UCSD-AML1 (cell line): ENCODE measurements at regions not wholly inside any gene's neighbourhood (a gene's known extent, or its start where the extent isn't known, plus 50 kb on each side); places are given as distances from the start of the nearest gene placed in this dataset.

Experiments used
- DNase-seq: peaks from one replicate; lab custom pipeline; 2025; ENCODE audit not compliant: unreplicated experiment; lab: John Stamatoyannopoulos, UW

GRCh38 chr15:93662162-93662885, 569.0 kb upstream of the MCTP2 start:
- DNase-seq = no peak

- no peak for DNase-seq
These were observed 569.2 kb upstream of the RGMA start for GRCh38 chr15:93658026-93658816.

- DNase-seq = no peak
These were observed 567.0 kb upstream of the RGMA start for GRCh38 chr15:93656041-93656440.

- no peak for DNase-seq
These were observed 560.8 kb upstream of the RGMA start for GRCh38 chr15:93649691-93650235.

- no peak for DNase-seq
These were observed 557.2 kb upstream of the RGMA start for GRCh38 chr15:93646193-93646592.

GRCh38 chr15:93645594-93645993, 556.6 kb upstream of the RGMA start:
- DNase-seq = no peak

- DNase-seq = no peak
These were observed 555.6 kb upstream of the RGMA start for GRCh38 chr15:93644595-93644994.

GRCh38 chr15:93640411-93640962, 551.5 kb upstream of the RGMA start:
- no peak for DNase-seq

- no peak for DNase-seq
These were observed 543.1 kb upstream of the RGMA start for GRCh38 chr15:93631958-93632618.

GRCh38 chr15:93619597-93619996, 530.6 kb upstream of the RGMA start:
- DNase-seq = no peak

GRCh38 chr15:93617443-93617842, 528.4 kb upstream of the RGMA start:
- DNase-seq = no peak

- DNase-seq = no peak
These were observed 525.5 kb upstream of the RGMA start for GRCh38 chr15:93614386-93615104.

- no peak for DNase-seq
These were observed 524.4 kb upstream of the RGMA start for GRCh38 chr15:93613386-93613785.

GRCh38 chr15:93612953-93613352, 523.9 kb upstream of the RGMA start:
- no peak for DNase-seq

- no peak for DNase-seq
These were observed 521.9 kb upstream of the RGMA start for GRCh38 chr15:93610944-93611343.

- DNase-seq = no peak
These were observed 519.7 kb upstream of the RGMA start for GRCh38 chr15:93608643-93609148.

GRCh38 chr15:93603550-93603949, 514.5 kb upstream of the RGMA start:
- DNase-seq = no peak

GRCh38 chr15:93587059-93587521, 498.1 kb upstream of the RGMA start:
- DNase-seq = no peak

GRCh38 chr15:93585012-93585411, 496.0 kb upstream of the RGMA start:
- DNase-seq = no peak

- no peak for DNase-seq
These were observed 495.0 kb upstream of the RGMA start for GRCh38 chr15:93583968-93584367.
